Cardiac fibroblast (primary cell): ENCODE measurements at regions not wholly inside any gene's neighbourhood (a gene's known extent, or its start where the extent isn't known, plus 50 kb on each side); places are given as distances from the start of the nearest gene placed in this dataset.
"Not testable (repeated sequence)": the region's sequence is repeated elsewhere in the genome, so short reads cannot be mapped to it uniquely, and the experiment has no call there.

ENCODE experiments used
- DNase-seq, 2 donors: peaks; one replicate each; pipeline versions ENCODE4 v3.0.0 to v3.0.0-alpha.2; 2010; ENCODE audit warnings: low read depth in 2 of 2
- H3K4me3 ChIP-seq, 2 donors: replicated peaks in 1 of 2; 1 replicate in 1 of 2; 2 replicates in 1 of 2; pipeline ENCODE4 v1.5.1; 2011; ENCODE audit warnings: low read depth in 2 of 2, low read length in 2 of 2, mild to moderate bottlenecking in 2 of 2, moderate library complexity in 1 of 2
- CTCF ChIP-seq: IDR thresholded peaks from one replicate; pipeline ENCODE4 v1.5.1; 2011; ENCODE audit warnings: low read depth, mild to moderate bottlenecking, low read length, inconsistent platforms

DNA sequence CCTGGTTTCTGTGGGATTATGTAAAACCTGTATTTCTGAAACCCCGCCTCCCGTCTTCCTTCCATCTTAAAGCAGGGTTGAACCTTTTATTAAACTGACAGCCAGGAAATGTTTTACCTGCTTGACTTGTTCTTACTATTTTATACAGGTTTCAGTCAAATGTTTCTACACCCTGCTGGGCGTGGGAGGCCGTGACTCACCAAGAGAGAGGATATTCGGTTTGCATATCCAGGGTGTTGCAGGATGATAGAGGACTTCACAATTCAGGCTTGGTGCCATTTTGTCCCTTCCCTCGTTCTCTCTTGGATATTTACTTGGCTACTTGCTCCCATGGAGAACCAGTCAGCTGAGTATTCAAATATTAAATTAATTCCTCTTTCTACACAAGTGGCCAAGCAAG is 69.7 kb downstream of the ARF6 start:
- no peak for TF ChIP-seq CTCF
- H3K4me3 ChIP-seq: no peak overlapping the region
- DNase-seq: no peak

DNA sequence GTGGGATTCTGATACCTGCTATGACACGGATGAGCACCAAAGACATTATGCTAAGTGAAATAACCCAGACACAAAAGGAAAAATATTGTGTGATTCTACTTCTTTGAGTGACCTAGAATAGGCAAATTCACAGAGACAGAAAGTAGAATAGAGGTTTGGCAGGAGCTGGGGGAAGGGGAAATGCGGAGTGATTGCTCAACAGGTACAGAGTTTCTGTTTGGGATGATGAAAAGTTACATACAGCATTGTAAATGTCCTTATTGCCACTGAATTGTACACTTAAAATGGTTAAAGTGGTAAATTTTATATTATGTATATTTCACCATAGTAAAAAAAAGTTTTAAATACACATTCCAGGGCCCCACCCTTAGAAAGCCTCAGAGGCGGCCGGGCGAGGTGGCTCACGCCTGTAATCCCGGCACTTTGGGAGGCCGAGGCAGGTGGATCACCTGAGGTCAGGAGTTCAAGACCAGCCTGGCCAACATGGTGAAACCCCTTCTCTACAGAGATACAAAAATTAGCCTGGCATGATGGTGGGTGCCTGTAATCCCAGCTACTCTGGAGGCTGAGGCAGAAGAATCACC is 72.3 kb downstream of the ARF6 start:
- not testable (repeated sequence) for DNase-seq, H3K4me3 ChIP-seq

- TF ChIP-seq CTCF: no peak
- H3K4me3 ChIP-seq: no peak overlapping the region
Measured at GRCh38 chr14:49966304-49966809, 73.5 kb downstream of the ARF6 start.

DNA sequence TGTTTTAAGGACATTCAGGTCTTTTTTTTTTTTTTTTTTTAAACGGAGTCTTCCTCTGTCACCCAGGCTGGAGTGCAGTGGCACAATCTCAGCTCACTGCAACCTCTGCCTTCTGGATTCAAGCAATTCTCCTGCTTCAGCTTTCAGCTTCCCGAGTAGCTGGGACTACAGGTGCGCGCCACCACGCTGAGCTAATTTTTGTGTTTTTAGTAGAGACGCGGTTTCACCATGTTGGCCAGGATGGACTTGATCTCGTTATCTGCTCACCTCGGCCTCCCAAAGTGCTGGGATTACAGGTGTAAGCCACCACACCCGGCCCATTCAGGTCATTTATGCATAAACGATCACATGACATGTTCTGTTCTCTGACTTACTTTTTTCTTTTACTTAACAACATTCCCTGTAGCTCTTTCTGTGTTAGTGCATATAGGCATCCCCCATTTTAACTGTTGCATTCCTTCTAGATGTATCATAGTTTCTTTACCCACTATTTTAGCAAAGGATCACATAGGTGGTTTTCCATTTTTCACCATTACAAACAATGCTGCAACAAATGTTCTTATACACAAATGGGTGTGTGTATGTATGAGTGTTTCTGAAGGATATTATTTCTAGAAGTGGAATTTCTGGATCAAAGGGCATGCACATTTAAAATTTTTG is 74.2 kb downstream of the ARF6 start:
- no peak overlapping the region for H3K4me3 ChIP-seq
- no peak for DNase-seq
- no peak for TF ChIP-seq CTCF

More at GRCh38 chr14:49966304-49966809, 73.5 kb downstream of the ARF6 start:
- DNase-seq: peak in 1 of 2 donors; percentile 53

DNA sequence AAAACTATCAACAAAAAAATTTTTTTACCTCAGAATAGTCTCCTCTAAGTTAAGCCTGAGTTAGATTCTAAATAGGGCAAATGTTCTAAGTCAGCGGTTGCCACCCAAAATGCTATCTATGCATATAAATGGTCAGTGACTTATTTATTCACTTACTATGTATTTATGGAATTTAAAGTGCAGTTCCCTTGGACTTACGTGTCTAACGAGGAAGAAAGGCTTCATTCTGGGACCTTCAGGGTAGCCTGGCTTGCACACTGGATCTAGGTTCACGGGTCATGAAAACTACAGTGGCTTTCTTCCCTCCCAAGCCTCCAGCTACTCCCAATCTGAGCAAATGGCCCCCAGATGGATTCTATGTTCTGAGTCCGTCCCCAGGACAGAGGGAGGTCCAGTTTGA is 77.1 kb downstream of the ARF6 start:
- no peak for TF ChIP-seq CTCF
- DNase-seq: no peak

DNA sequence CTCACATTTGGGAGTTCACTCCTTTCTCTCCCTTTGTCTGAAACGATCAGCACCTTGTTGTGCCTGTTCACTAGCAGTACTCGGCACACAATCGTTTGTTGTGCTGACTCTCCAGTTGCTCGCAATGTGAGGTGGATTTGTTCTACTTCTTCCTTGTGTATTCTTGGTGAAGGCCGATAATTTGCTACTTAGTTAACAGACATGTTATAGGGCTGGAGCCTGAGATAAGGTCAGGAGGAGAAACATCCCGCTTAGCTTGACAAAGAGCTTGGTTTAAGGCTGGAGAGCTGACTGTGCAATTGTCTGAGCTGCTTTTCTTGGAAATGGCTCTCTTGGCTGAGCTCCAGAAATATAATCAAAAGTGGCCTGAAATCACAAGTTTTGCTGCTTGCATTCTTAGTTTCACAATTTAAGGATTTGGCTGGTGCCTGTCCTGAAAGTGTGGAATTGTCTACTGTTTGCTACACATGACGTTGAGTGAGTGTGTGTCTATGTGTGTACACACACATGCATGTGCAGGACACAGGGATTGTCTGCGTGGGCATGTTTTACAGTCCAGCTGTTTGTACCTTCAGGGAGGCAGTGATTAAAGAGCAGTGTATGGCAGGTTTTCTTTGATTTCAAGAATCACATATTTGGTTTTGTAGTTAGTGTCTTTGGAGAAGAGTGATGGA is 77.7 kb downstream of the ARF6 start:
- DNase-seq: peak; percentile 77 to 94
- no peak overlapping the region for H3K4me3 ChIP-seq
- TF ChIP-seq CTCF: no peak

More for the DNA sequence above, 77.1 kb downstream of the ARF6 start:
- H3K4me3 ChIP-seq: no peak overlapping the region
